WI38 (cell line): ENCODE measurements at regions not wholly inside any gene's neighbourhood (a gene's known extent, or its start where the extent isn't known, plus 50 kb on each side); places are given as distances from the start of the nearest gene placed in this dataset.

Experiments used
- H3K4me3 ChIP-seq: 2 replicates; pipeline ENCODE4 v1.5.1; 2011; ENCODE audit warnings: low read depth, mild to moderate bottlenecking, control low read depth, low read length
- CTCF ChIP-seq: IDR thresholded peaks from 2 replicates; pipeline ENCODE4 v1.5.1; 2012; ENCODE audit warnings: low read depth, mild to moderate bottlenecking, control low read depth, low read length

GRCh38 chr15:93608643-93609148, 519.7 kb upstream of the RGMA start:
- H3K4me3 ChIP-seq: no peak overlapping the region

GRCh38 chr15:93603550-93603949, 514.5 kb upstream of the RGMA start:
- H3K4me3 ChIP-seq: no peak overlapping the region
- no peak for TF ChIP-seq CTCF

More at GRCh38 chr15:93608643-93609148, 519.7 kb upstream of the RGMA start:
- TF ChIP-seq CTCF: no peak

- TF ChIP-seq CTCF: no peak
- H3K4me3 ChIP-seq: no peak overlapping the region
Measured at GRCh38 chr15:93587059-93587521, 498.1 kb upstream of the RGMA start.

GRCh38 chr15:93585012-93585411, 496.0 kb upstream of the RGMA start:
- no peak for TF ChIP-seq CTCF

DNA sequence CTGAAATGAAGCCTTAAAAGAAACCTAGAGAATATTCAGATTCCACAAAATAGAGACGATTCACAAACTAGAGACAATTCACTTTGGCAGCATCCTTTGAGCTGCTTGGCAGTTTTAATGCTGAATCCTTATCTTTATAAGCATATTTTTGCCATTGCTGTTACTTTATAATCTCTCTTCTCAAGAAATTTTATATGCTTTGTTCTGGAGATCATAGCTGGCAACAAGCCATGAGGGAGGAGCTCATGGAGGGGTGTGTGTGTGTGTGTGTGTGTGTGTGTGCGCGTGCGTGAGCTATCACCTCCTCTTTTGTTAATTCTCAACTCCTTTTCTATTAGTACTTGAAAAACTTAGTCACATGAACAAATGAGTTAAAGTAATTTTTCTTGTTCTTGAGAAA, 495.0 kb upstream of the RGMA start:
- TF ChIP-seq CTCF: no peak
- H3K4me3 ChIP-seq: no peak overlapping the region

More at GRCh38 chr15:93585012-93585411, 496.0 kb upstream of the RGMA start:
- H3K4me3 ChIP-seq: no peak overlapping the region

- H3K4me3 ChIP-seq: no peak overlapping the region
- TF ChIP-seq CTCF: no peak
Measured at GRCh38 chr15:93583552-93583951, 494.5 kb upstream of the RGMA start.

- H3K4me3 ChIP-seq: no peak overlapping the region
- TF ChIP-seq CTCF: no peak
Measured at GRCh38 chr15:93570527-93570926, 481.5 kb upstream of the RGMA start.
